Peyer's patch (tissue), 4 donors: ENCODE measurements at regions not wholly inside any gene's neighbourhood (a gene's known extent, or its start where the extent isn't known, plus 50 kb on each side); places are given as distances from the start of the nearest gene placed in this dataset.

ENCODE experiments used
- POLR2A ChIP-seq, 2 donors: fragments of 450-650 bp; IDR thresholded peaks; one replicate each; pipeline ENCODE4 v1.5.1; 2017; ENCODE audit warnings: antibody characterized with exemption in 2 of 2, mild to moderate bottlenecking in 2 of 2, moderate library complexity in 2 of 2
- TF ChIP-seq, protein P1 (sequence below), 6 experiments: fragments of 450-650 bp in 4 of 6; fragments of 200-600 bp in 2 of 6; sonication (generic) in 1 of 6; IDR thresholded peaks; one replicate each; pipeline ENCODE4 v1.5.1; 2017 to 2019; ENCODE audit warnings: antibody characterized with exemption in 6 of 6, mild to moderate bottlenecking in 3 of 6, moderate library complexity in 1 of 6

DNA sequence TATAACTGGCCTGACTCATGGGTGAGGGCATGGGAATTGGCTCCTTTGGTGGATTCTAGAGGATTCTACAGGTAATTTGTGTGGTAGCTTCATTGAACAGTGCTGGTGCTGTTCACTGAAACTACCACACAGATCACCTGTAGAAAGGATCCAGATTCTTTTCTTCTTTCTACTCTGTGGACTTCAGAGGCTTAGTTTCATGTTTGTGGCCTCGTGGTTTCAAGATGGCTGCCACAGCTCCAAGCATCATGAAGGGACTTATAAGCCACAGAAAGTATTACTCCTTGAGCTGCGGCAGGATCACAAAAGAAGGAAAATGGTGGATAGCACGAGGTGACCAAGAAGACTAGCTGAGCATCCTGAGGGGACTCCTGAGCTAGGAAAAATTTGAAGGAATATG is 88.9 kb downstream of the ADCYAP1 start:
- TF ChIP-seq, protein P1, sequence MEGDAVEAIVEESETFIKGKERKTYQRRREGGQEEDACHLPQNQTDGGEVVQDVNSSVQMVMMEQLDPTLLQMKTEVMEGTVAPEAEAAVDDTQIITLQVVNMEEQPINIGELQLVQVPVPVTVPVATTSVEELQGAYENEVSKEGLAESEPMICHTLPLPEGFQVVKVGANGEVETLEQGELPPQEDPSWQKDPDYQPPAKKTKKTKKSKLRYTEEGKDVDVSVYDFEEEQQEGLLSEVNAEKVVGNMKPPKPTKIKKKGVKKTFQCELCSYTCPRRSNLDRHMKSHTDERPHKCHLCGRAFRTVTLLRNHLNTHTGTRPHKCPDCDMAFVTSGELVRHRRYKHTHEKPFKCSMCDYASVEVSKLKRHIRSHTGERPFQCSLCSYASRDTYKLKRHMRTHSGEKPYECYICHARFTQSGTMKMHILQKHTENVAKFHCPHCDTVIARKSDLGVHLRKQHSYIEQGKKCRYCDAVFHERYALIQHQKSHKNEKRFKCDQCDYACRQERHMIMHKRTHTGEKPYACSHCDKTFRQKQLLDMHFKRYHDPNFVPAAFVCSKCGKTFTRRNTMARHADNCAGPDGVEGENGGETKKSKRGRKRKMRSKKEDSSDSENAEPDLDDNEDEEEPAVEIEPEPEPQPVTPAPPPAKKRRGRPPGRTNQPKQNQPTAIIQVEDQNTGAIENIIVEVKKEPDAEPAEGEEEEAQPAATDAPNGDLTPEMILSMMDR (IDR thresholded peaks at IDR 0.05), result no peak
- no peak for TF ChIP-seq POLR2A (IDR thresholded peaks at IDR 0.05)
